ENCODE measurements at regions not wholly inside any gene's neighbourhood (a gene's known extent, or its start where the extent isn't known, plus 50 kb on each side); places are given as distances from the start of the nearest gene placed in this dataset.

GRCh38 chr18:61658431-61658830 is 234.4 kb downstream of the RNF152 start:
- TF ChIP-seq POLR2AphosphoS5 (IDR thresholded peaks at IDR 0.05; ENCODE audit: insufficient read depth, low read depth, low read length), result no peak
- TF ChIP-seq POLR2A (IDR thresholded peaks at IDR 0.05; ENCODE audit: low read depth, low read length), result no peak
- no peak for TF ChIP-seq CTCF (IDR thresholded peaks at IDR 0.05; ENCODE audit: extremely low read depth in 1 of 2, insufficient read depth in 1 of 2, low read depth in 1 of 2, low read length in 2 of 2)
- no peak for TF ChIP-seq EZH2 (IDR thresholded peaks at IDR 0.05; ENCODE audit: borderline replicate concordance, low read depth, low read length, severe bottlenecking)
- no peak for TF ChIP-seq MYC (IDR thresholded peaks at IDR 0.05; ENCODE audit: low read depth, low read length)

Data from endothelial cell of umbilical vein (primary cell).